Breast epithelium (tissue), 3 donors: ENCODE measurements at regions not wholly inside any gene's neighbourhood (a gene's known extent, or its start where the extent isn't known, plus 50 kb on each side); places are given as distances from the start of the nearest gene placed in this dataset.

Source experiments
- POLR2A ChIP-seq: fragments of 450-650 bp; IDR thresholded peaks from one replicate; pipeline ENCODE4 v1.6.1; 2016; ENCODE audit warnings: antibody characterized with exemption, mild to moderate bottlenecking, moderate library complexity
- POLR2AphosphoS5 ChIP-seq, 3 donors: sonication (generic); formaldehyde crosslinking; IDR thresholded peaks; one replicate each; pipeline ENCODE4 v1.6.1; 2017; ENCODE audit warnings: antibody characterized with exemption in 3 of 3
- TF ChIP-seq, protein P1 (sequence below), 3 donors: fragments of 450-650 bp; IDR thresholded peaks; one replicate each; pipeline ENCODE4 v1.5.1; 2016 to 2017; ENCODE audit warnings: antibody characterized with exemption in 3 of 3, mild to moderate bottlenecking in 3 of 3, moderate library complexity in 3 of 3

DNA sequence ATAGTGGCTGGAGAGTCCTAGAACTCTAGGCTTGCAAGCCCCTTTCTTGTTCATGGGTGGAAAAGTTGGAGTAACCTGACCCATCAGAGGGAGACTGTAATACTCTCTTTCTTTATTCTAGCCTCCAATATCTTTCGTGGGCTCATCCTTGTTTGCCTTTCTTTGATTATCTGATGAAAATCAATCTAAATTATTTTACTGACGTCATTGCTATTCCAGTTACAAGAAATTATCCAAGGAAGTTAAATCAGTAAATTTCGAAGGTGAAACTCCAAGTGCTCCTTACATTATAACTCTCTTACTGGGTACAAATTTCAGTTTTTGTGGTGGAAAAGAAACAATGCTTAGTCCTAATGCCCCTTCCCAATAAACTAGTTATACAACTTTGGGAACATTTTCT, 412.9 kb downstream of the IDS start:
- TF ChIP-seq POLR2AphosphoS5 (IDR thresholded peaks at IDR 0.05): no peak
- TF ChIP-seq, protein P1, sequence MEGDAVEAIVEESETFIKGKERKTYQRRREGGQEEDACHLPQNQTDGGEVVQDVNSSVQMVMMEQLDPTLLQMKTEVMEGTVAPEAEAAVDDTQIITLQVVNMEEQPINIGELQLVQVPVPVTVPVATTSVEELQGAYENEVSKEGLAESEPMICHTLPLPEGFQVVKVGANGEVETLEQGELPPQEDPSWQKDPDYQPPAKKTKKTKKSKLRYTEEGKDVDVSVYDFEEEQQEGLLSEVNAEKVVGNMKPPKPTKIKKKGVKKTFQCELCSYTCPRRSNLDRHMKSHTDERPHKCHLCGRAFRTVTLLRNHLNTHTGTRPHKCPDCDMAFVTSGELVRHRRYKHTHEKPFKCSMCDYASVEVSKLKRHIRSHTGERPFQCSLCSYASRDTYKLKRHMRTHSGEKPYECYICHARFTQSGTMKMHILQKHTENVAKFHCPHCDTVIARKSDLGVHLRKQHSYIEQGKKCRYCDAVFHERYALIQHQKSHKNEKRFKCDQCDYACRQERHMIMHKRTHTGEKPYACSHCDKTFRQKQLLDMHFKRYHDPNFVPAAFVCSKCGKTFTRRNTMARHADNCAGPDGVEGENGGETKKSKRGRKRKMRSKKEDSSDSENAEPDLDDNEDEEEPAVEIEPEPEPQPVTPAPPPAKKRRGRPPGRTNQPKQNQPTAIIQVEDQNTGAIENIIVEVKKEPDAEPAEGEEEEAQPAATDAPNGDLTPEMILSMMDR (IDR thresholded peaks at IDR 0.05): no peak
- no peak for TF ChIP-seq POLR2A
